ENCODE measurements at regions not wholly inside any gene's neighbourhood (a gene's known extent, or its start where the extent isn't known, plus 50 kb on each side); places are given as distances from the start of the nearest gene placed in this dataset.

DNA sequence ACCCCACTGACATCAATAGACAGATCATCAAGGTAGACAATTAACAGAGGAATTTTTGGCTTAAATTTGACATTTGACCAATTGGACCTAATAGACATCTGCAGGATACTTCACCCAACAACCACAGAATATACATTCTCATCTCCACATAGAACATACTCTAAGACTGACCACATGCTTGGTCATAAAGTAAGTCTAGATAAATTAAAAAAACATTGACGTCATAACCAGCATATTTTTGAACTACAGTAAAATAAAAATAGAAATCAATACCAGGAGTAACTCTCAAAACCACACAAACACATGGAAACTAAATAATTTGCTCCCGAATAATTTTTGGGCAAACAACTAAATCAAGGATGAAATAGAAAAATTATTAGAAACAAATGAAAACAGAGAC lies 205.7 kb downstream of the REEP3 start:
- intact Hi-C loops (cut with micrococcal nuclease; ENCODE audit: unreplicated experiment), result no loop called here
- no peak overlapping the region for H3K4me3 Mint-ChIP-seq (ENCODE audit: low read depth, unreplicated experiment)

DNA sequence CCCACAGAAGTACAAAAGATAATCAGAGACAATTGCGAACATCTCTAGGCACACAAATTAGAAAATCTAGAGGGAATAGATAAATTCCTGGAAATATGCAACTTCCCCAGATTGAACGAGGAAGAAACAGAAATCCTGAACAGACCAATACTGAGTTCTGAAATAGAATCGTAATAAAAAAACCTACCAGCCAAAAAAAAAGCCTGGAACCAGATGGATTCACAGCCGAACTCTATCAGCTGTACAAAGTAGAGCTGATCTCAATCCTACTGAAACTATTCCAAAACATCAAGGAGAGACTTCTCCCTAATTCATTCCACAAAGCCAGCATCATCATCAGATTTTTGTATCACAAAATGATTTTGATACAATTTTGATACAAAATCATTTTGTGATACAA lies 206.4 kb downstream of the REEP3 start:
- DNase-seq, result no peak
- BruUV-seq (replicated peaks), result no TSS peak
- Mint-ChIP-seq H3K4me3 (ENCODE audit: low read depth, unreplicated experiment) (no peak overlapping the region), H3K36me3 (ENCODE audit: insufficient read depth, unreplicated experiment) (no peaks in the 10 kb centered on the region), H3K4me1 (ENCODE audit: low read depth, unreplicated experiment) (peaks cover 1% of the 10 kb centered on the region), H3K27ac (ENCODE audit: unreplicated experiment) (no peak overlapping the region), H3K9me3 (ENCODE audit: low read depth, unreplicated experiment) (no peaks in the 10 kb centered on the region), H3K27me3 (ENCODE audit: unreplicated experiment) (peaks cover 40% of the 10 kb centered on the region)
- CTCF ChIA-PET, result no interaction called here
- no peak for TF ChIP-seq CTCF (IDR thresholded peaks at IDR 0.05; ENCODE audit: unreplicated experiment)
- intact Hi-C loops (cut with micrococcal nuclease; ENCODE audit: unreplicated experiment), result no loop called here

More for the DNA sequence above, 205.7 kb downstream of the REEP3 start:
- no peak for DNase-seq
- no peaks in the 10 kb centered on the region for H3K9me3 Mint-ChIP-seq (ENCODE audit: low read depth, unreplicated experiment)
- H3K36me3 Mint-ChIP-seq (ENCODE audit: insufficient read depth, unreplicated experiment), result no peaks in the 10 kb centered on the region
- no peak for TF ChIP-seq CTCF (IDR thresholded peaks at IDR 0.05; ENCODE audit: unreplicated experiment)
- CTCF ChIA-PET, result no interaction called here
- no TSS peak for BruUV-seq (replicated peaks)
- no peak overlapping the region for H3K27ac Mint-ChIP-seq (ENCODE audit: unreplicated experiment)
- peaks cover 40% of the 10 kb centered on the region for H3K27me3 Mint-ChIP-seq (ENCODE audit: unreplicated experiment)
- peaks cover 9% of the 10 kb centered on the region for H3K4me1 Mint-ChIP-seq (ENCODE audit: low read depth, unreplicated experiment)

GRCh38 chr10:63735305-63735704 lies 214.1 kb downstream of the REEP3 start:
- H3K27ac Mint-ChIP-seq (ENCODE audit: unreplicated experiment), result no peak overlapping the region
- CTCF ChIA-PET, result no interaction called here
- intact Hi-C loops (cut with micrococcal nuclease; ENCODE audit: unreplicated experiment), result no loop called here

GRCh38 chr10:63738410-63738809 lies 217.2 kb downstream of the REEP3 start:
- BruUV-seq (replicated peaks), result no TSS peak
- DNase-seq, result peak; percentile 24
- peaks cover 11% of the 10 kb centered on the region for H3K4me1 Mint-ChIP-seq (ENCODE audit: low read depth, unreplicated experiment)
- no peaks in the 10 kb centered on the region for H3K27me3 Mint-ChIP-seq (ENCODE audit: unreplicated experiment)
- H3K9me3 Mint-ChIP-seq (ENCODE audit: low read depth, unreplicated experiment), result peaks cover 2% of the 10 kb centered on the region
- CTCF ChIA-PET, result no interaction called here
- intact Hi-C loops (cut with micrococcal nuclease; ENCODE audit: unreplicated experiment), result no loop called here
- no peak overlapping the region for H3K4me3 Mint-ChIP-seq (ENCODE audit: low read depth, unreplicated experiment)
- no peak overlapping the region for H3K27ac Mint-ChIP-seq (ENCODE audit: unreplicated experiment)
- TF ChIP-seq CTCF (IDR thresholded peaks at IDR 0.05; ENCODE audit: unreplicated experiment), result no peak
- H3K36me3 Mint-ChIP-seq (ENCODE audit: insufficient read depth, unreplicated experiment), result no peaks in the 10 kb centered on the region

More at GRCh38 chr10:63735305-63735704, 214.1 kb downstream of the REEP3 start:
- Mint-ChIP-seq H3K27me3 (ENCODE audit: unreplicated experiment) (no peaks in the 10 kb centered on the region), H3K36me3 (ENCODE audit: insufficient read depth, unreplicated experiment) (no peaks in the 10 kb centered on the region), H3K4me3 (ENCODE audit: low read depth, unreplicated experiment) (no peak overlapping the region), H3K9me3 (ENCODE audit: low read depth, unreplicated experiment) (no peaks in the 10 kb centered on the region), H3K4me1 (ENCODE audit: low read depth, unreplicated experiment) (peaks cover 11% of the 10 kb centered on the region)
- no peak for TF ChIP-seq CTCF (IDR thresholded peaks at IDR 0.05; ENCODE audit: unreplicated experiment)
- no peak for DNase-seq
- BruUV-seq (replicated peaks), result no TSS peak
